ENCODE measurements at regions not wholly inside any gene's neighbourhood (a gene's known extent, or its start where the extent isn't known, plus 50 kb on each side); places are given as distances from the start of the nearest gene placed in this dataset.
"Not testable (repeated sequence)": the region's sequence is repeated elsewhere in the genome, so short reads cannot be mapped to it uniquely, and the experiment has no call there.

DNA sequence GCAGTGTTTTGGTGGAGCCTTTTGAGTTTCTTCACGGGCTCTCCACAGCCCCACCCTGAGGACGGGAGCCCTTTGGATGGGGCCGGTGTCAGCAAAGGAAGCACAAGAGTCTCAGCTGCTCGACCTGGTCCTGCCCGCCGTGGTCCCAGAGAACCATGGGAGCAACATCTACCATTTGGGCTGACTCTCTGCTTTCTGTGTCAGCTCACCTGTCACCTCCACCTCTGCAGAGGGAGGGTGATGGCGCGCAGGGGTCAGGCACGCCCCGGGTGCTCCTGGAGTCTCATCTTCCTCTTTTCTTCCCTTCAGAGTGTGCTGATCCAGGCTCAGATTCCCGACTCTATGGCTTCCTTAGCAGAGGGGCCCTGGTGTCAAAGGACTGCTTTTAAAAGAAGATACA, 171.7 kb downstream of the LAT start:
- no peak for DNase-seq

DNA sequence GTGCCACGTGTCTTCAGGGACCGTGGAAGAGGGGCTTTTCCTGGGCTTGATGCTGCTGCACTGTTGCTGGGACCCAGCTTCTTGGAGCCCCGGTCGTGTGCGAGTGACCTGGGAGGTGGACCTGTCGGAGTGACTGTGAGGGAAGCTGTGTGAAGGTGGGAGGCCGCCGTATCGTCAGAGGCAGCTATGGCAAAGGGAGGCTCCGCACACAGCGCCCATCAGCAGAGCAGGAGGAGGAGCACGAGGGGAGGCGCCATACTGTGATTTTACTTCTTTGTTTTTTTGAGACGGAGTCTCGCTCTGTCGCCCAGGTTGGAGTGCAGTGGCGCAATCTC, 171.0 kb downstream of the LAT start:
- DNase-seq, result not testable (repeated sequence)

DNA sequence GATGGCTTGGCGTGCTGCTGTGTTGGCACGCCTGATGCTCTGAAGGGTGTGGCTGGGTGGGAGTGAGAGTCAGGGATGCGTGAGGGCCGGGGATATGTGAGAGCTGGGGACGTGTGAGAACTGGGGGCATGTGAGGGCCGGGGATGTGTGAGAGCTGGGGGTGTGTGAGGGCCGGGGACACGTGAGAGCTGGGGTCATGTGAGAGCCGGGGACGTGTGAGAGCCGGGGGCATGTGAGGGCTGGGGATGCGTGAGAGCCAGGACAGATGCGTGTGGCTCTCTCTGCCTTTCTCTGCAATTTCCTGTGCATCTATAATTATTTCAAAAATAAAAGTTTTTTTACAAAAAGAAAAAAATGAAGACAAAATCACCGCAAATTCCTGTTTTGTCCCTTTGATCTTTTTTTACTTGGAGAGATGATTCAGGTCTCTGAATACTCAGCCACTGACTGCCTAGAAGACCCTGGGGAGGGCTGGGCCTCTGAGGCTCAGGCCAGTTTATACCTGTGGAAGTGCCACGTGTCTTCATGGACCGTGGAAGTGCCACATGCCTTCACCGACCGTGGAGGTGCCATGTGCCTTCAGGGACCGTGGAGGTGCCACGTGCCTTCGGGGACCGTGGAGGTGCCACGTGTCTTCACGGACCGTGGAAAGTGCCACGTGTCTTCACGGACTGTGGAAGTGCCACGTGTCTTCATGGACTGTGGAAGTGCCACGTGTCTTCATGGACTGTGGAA, 170.4 kb downstream of the LAT start:
- DNase-seq, result not testable (repeated sequence)

DNA sequence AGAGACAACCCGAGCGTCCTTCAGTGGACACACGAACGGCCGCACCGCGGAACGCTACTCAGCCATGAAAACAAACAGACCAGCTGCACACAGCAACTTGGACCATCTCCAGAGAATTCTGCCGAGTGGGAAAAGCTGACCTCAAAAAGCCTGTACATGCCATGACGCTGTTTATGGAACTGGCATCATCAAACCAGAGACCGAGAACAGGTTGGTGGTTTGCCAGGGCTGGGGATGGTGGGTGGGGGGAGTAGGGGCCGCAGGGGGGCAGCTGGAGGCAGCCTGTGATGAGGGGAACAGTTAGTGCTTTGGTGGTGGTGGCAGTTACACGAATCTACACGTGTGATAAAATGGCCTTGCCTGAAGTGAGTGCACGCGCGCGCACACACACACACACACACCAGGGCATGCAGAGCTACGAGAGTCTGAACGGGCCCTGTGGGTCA, 169.8 kb downstream of the LAT start:
- DNase-seq, result no peak

DNA sequence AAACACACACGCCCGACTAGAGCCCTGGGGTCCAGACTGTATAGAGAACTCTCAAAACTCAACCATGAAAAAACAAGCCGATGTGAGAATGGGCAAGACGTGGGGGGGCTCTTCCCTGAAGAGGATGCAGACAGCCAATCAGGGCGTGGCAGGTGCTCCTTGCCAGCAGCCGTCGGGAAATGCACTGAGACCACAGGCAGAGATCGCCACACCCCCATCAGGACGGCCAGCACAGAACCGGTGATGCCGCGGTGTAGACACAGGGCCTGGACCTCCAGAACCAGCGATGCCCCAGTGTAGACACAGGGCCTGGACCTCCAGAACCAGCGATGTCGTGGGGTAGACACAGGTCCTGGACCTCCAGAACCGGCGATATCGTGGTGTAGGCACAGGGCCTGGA, 169.2 kb downstream of the LAT start:
- no peak for DNase-seq

DNA sequence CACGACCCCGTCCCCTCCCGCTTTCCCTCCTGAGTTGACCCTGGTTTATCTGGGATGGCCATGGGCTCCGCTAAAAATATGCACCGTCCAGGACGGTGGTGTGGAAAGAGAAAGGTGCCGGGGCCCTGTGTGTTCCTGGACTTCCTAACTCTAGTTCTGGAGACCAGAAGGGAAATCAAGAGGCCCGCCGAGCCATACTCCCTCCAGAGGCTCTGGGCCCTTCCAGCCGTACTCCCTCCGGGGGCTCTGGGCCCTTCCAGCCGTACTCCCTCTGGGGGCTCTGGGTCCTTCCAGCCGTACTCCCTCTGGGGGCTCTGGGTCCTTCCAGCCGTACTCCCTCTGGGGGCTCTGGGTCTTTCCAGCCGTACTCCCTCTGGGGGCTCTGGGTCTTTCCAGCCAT, 168.5 kb downstream of the LAT start:
- DNase-seq, result not testable (repeated sequence)

DNA sequence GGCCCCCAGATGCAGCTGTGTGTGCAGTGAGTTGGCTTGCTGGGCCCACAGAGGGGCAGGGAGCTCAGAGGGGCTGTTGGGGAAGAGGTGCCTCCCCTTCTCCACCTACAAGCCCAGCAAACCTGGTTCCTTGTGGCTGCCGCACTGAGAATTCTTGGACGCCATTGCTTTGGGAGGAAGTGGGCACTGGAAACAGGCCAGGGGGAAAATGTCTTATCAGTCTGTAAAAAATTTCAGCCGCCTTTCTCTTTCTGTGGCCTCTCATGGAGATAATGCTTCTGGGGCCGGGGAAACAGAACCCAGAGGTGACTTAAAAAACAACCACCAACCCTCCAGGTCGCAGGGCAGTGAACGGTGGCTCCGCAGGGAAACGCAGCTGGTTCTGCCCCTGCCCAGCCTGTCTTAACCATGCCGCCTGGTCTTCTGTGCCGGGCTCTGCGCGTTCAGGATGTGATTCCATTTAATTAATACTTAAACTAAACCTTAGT, 167.7 kb downstream of the LAT start:
- DNase-seq, result not testable (repeated sequence)

DNA sequence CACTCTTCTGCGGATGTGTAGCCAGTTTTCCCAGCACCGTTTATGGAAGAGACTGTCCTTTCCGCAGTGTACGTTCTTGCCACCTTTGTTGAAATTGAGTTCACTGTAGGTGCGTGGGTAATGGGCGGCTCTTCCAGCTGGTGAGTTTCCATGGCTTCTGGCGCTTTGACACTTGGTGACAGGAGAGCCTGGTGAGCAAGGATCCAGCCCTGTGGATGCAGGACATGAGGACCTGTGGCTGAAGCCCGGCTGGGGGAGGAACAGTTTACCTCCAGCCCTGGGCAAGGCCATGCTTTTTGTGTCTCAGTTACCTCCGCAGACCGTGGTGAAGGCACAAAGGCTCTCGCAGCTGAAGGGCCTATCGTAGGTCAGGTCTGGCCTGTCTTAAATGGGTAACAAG, 166.5 kb downstream of the LAT start:
- DNase-seq, result no peak

DNA sequence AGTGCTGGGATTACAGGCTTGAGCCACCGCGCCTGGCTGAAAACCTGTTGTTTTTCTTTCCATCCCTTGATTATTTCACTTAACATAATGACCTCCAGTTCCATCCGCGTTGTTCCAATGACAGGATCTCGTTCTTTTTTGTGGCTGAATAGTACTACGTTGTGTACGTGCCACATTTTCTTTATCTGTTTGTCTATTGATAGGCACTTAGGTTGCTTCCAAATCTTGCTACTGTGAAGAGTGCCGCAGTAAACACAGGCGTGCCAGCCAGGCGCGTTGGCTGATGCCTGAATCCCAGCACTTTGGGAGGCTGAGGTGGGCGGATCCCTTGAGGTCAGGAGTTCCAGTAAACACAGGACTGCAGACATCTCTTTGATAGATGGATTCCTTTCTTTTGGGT, 165.1 kb downstream of the LAT start:
- not testable (repeated sequence) for DNase-seq

DNA sequence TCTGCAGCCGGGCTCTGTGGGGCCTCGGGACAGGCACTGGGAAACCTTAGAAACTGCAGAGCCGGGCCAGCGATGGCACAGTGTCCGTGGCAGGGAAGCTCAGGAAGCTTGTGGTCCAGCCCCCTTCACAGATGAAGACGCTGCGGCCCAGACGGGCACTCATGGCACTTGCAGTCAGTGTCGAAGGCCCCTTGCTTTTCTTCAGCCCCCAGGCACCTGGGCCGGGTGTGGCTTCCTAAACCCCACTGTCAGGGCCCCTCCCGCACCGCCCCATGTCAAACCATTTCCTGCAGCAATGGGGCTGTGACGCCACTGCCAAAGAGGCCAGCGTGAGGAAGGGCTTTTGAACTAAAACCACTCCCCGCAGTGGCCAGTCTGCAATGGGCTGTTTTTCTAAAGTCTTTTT, 164.0 kb downstream of the LAT start:
- no peak for DNase-seq

DNA sequence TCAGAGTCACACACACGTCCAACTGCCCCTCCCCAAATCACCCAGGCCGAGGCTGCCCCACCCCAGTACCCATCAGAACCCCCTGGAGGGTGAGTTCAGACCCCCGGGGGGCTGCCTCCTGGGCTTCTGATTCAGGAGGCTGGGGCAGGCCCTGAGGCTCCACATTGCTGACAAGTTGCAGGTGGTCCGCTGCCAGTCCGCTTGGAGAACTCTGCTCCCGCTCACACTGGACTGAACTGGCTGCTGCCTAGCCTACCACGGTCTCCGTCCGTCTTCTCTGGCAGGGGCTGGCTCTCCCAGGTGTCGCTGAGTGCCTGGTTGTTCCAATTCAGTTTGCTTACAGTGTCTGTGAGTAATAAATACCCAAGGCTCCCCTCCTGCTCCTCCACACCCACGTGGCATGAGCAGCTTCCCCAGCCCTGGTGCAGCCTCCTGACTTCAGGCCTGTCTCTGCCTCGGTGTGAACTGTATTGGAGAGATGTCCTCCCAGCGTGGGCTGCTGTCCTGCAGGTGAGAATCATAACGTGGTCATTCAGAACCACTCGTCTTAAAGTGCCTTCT, 163.4 kb downstream of the LAT start:
- DNase-seq, result no peak

DNA sequence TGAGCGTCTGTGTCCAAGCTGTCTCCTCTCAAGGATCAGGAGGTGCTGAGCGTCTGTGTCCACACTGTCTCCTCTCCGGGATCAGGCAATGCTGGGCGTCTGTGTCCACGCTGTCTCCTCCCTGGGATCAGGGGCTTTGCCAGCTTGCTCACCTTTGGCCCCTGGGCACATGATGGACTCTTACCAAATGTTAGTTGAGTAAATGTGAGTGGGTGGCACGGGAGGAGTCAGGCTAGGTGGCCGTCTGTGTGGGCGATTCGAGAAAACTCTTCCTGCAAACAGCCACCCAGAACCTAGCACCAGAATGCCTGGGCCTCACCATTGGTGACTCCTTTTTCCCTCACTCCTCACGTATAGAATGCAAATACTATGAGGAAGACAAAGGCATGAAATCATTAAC, 162.9 kb downstream of the LAT start:
- DNase-seq, result not testable (repeated sequence)

DNA sequence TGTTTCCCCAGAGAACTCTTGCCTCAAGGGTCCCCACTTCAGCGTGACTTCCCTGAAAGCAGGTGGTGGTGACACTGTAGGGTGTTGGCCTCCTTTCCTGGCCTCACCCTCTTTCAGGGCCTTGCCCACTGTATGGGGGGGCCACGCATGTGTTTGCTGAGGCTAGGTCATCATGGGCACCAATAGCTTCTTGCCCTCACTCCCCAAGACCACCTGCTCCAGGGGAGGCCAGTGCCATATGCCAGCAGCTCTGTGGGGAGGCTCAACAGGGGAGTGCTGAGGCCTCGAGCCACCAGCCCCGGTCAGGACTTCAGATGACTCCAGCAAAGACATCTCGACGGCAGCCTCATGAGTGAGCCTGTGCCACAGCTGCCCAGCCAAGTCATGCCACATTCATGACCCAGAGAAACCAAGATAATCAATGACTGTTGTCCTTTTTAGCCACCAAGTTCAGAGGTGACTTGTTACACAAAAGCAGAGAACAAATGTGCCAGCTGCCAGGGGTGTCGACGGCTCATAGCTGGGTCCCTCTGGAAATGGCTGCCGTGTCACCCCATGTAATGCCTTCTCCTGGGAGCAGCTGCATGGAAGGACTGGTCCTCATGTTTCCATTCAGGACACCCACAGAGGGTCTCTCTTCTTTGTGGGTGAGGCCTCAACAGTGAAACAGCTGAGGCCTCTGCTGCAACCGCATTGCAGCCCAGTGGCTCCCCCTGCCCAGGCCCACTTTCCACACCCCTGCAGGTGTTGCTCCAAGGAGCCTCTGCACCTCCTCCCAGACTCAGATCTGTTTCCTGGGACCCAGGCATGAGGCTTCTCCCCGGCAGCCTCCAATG, 162.2 kb downstream of the LAT start:
- DNase-seq, result not testable (repeated sequence)

DNA sequence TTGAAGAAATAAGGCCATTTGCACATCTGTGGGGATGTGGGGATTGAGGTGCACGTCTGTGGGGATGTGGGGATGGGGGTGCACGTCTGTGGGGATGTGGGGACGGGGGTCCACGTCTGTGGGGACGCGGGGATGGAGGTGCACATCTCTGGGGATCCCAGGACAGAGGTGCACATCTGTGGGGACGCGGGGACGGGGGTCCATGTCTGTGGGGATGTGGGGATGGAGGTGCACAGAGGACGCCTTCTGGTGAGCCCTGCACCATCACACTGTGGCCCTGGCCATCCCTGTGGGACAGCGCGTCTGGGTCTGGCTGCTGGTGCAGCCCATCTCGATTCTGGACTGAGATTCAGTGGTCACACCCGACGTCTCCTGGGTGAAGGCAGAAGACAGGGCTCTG, 161.4 kb downstream of the LAT start:
- DNase-seq, result no peak

DNA sequence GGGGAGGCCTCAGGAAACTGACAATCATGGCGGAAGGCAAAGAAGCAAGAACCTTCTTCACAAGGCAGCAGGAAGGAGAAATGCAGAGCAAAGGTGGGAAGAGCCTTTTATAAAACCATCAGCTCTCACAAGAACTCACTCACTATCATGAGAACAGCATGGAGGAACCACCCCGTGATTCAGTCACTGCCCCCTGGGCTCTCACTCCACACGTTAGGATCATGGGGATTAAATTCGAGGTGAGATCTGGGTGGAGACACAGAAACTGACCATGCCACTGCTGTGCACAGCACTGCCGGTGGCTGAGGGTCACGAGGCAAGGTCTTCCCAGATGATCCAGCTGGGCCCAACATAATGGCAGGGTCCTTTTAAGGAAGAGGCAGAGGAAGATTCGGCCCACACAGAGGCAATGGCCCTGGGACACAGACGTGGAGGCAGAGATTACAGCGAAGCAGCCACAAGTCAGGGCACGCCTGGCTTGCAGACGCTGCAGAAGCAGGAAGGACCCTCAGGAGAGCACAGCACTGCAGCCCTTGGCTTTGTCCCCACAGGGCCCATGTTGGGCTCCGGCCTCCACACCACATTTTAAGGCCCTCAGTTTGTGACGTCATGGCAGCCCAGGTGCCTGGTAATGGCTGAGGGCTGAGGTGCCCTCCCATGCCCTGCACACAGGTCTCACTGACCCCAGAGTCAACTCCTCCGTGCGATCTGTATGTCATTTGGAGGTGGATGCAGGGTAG, 160.8 kb downstream of the LAT start:
- not testable (repeated sequence) for DNase-seq

DNA sequence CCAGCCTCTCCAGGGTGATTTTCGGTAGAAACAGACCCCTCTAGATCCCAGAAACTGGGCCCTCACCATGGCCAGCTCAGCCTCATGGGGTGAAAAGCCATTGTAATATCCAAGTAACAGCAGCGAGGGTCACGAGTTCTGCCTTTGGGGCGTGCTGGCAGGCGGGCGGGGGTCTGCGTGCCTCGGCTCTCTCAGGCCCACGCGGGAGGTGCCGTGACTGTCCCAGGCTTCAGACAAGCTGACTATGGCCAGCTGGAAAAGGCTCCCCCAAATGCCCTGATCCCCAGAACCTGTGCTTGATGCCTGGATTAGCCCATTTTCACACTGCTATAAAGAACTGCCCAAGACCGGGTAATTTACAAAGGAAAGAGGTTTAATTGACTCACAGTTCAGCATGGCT, 160.2 kb downstream of the LAT start:
- DNase-seq, result not testable (repeated sequence)

DNA sequence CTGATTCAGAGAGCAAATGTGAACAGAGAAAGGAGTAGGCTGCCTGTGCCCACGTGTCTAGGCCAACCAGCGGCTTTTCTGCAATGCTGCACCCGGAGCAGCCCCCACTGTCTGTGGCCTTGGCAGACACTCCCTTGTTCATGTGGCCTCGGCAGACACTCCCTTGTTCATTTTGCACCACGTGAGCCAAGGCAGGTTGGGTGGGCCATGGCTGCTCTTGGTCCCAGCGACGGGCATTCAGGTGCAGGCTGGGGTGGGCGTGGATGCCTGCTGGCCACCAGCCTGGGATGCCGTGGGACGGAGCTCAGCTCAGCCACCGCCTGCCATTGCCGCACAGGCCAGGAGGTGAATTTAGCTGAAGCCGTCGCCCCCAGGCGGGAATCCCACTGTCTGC, 159.8 kb downstream of the LAT start:
- not testable (repeated sequence) for DNase-seq

DNA sequence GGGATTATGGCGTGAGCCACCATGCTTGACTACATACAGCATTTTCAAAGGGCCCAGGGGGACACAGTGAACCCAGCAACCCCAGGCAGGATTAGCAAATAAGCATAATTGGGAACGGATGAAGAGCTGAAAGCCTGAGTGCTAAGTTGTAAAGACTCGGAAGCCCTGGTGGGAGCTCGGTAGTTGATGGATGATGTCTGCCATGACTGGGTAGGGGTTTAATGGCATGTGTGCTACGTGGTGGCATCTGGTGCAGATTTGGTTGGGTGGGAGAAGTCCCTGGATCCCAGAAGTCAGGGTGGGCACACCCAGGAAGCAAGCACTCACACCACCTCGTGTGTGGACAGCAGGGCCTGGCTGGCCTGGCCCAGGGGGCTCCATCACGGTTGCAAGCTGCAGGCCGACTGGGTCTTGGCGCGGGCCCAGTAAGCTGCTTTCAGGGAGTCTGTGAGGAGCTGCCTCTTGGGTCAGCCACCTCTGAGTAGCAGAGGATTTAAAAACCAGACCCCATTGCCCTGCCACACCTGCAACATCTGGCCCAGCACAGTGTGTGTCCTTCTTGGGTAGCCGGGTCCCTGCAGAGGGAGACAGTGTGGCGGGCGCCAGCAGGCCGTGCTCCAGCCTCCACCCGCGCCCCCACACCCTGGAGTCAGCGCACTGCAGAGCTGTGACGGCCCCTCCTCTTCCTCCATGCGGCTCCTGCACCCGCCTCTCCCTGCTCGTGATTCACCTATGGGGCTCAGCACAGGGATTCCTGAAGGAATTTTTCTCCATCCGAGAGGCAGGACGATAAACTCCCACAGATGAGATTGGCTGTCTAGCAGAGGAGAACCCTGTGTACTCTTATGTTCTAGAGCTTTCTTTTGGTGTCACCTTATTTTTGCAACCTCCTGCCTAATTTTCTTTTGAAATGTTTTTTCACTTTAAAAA, 159.2 kb downstream of the LAT start:
- not testable (repeated sequence) for DNase-seq

DNA sequence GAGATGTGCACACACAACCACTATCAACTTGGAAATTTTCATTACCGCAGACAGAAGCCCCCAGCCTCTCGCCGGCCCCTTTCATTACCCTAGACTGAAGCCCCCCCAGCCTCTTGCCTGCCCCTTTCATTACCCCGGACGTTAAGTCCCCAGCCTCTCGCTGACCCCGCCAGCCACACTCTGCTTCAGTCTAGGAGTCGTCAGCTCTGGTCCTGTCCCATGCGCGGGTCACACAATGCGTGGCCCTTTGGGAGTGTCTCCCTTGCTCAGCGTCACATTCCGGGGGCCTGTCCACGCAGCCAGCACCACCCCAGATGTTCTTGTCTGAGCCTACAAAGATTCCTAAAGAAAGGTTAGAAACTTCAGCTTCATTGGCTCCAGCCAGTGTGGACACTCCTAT, 157.7 kb downstream of the LAT start:
- not testable (repeated sequence) for DNase-seq

DNA sequence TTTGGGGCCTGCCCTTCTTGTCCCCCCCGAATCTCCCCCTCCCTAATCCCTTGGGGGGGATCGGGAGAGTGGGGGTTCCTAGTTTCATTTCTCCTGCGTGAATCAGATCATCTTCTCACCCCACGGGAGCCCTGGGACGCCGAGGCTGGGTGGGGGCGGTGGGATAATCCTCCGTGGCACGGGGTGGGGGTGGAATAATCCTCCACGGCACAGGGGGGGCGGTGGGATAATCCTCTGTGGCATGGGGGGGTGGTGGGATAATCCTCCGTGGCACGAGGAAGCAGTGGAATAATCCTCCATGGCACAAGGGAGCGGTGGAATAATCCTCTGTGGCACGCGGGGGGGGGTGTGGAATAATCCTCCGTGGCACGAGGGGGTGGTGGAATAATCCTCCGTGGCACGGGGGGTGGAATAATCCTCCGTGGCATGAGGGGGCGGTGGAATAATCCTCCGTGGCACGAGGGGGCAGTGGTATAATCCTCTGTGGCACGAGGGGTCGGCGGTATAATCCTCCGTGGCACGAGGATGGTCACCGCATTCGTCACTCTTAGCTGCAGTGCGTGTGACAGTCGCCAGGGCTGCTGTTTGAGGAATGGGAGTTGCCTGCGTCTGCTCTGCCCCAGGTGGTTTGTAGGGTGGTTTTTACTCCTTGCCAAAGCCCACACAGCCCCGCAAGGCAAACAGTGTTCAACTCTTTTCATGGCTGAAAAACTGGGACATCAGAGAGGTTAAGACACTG, 156.9 kb downstream of the LAT start:
- DNase-seq, result no peak

DNA sequence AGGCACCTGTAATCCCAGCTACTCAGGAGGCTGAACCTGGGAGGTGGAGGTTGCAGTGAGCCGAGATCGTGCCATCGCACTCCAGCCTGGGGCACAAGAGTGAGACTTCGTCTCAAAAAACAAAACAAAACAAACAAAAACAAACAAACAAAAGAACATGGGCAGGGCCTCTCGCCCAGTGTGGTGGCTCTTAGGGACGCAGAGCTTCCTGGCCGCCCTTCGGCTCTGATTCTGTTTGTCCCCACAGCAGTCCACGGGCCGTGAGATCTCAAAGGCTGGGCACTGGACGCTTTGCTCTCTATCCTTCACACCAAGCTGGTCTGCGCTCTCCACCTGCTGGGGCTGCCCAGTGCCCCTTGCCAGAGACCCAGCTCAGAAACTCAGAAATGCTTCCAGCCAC, 156.3 kb downstream of the LAT start:
- not testable (repeated sequence) for DNase-seq

Measured in NCI-H187 (cell line).